ENCODE measurements at regions not wholly inside any gene's neighbourhood (a gene's known extent, or its start where the extent isn't known, plus 50 kb on each side); places are given as distances from the start of the nearest gene placed in this dataset.

- TF ChIP-seq SIN3A (IDR thresholded peaks at IDR 0.05; ENCODE audit: borderline replicate concordance, insufficient read depth, low read length) = no peak
- no peak for TF ChIP-seq REST (IDR thresholded peaks at IDR 0.05; ENCODE audit: insufficient read depth in 1 of 2, low read depth in 2 of 2, low read length in 2 of 2)
- no peak for TF ChIP-seq TAF1 (IDR thresholded peaks at IDR 0.05; ENCODE audit: borderline replicate concordance, insufficient read depth, low read length)
- TF ChIP-seq POLR2AphosphoS5 (IDR thresholded peaks at IDR 0.05; ENCODE audit: low read depth, low read length) = no peak
- no peak for TF ChIP-seq FOXP2 (optimal IDR thresholded peaks at IDR 0.05; ENCODE audit: borderline replicate concordance, extremely low read depth, extremely low read length, insufficient read depth)
Observed at GRCh38 chr16:63453261-63453660, 1417.0 kb upstream of the CDH8 start.

- TF ChIP-seq REST (IDR thresholded peaks at IDR 0.05; ENCODE audit: insufficient read depth in 1 of 2, low read depth in 2 of 2, low read length in 2 of 2) (no peak), FOXP2 (optimal IDR thresholded peaks at IDR 0.05; ENCODE audit: borderline replicate concordance, extremely low read depth, extremely low read length, insufficient read depth) (no peak), TAF1 (IDR thresholded peaks at IDR 0.05; ENCODE audit: borderline replicate concordance, insufficient read depth, low read length) (no peak)
Observed at GRCh38 chr16:63447121-63447520, 1410.9 kb upstream of the CDH8 start.

- no peak for TF ChIP-seq TAF1 (IDR thresholded peaks at IDR 0.05; ENCODE audit: borderline replicate concordance, insufficient read depth, low read length)
- no peak for TF ChIP-seq FOXP2 (optimal IDR thresholded peaks at IDR 0.05; ENCODE audit: borderline replicate concordance, extremely low read depth, extremely low read length, insufficient read depth)
- no peak for TF ChIP-seq REST (IDR thresholded peaks at IDR 0.05; ENCODE audit: insufficient read depth in 1 of 2, low read depth in 2 of 2, low read length in 2 of 2)
- no peak for TF ChIP-seq SIN3A (IDR thresholded peaks at IDR 0.05; ENCODE audit: borderline replicate concordance, insufficient read depth, low read length)
- TF ChIP-seq POLR2AphosphoS5 (IDR thresholded peaks at IDR 0.05; ENCODE audit: low read depth, low read length) = no peak
Observed at GRCh38 chr16:63442246-63442645, 1406.0 kb upstream of the CDH8 start.

- TF ChIP-seq FOXP2 (optimal IDR thresholded peaks at IDR 0.05; ENCODE audit: borderline replicate concordance, extremely low read depth, extremely low read length, insufficient read depth) = no peak
- no peak for TF ChIP-seq POLR2AphosphoS5 (IDR thresholded peaks at IDR 0.05; ENCODE audit: low read depth, low read length)
- TF ChIP-seq SIN3A (IDR thresholded peaks at IDR 0.05; ENCODE audit: borderline replicate concordance, insufficient read depth, low read length) = no peak
- no peak for TF ChIP-seq REST (IDR thresholded peaks at IDR 0.05; ENCODE audit: insufficient read depth in 1 of 2, low read depth in 2 of 2, low read length in 2 of 2)
- no peak for TF ChIP-seq TAF1 (IDR thresholded peaks at IDR 0.05; ENCODE audit: borderline replicate concordance, insufficient read depth, low read length)
Observed at GRCh38 chr16:63426275-63426870, 1390.1 kb upstream of the CDH8 start.

- TF ChIP-seq SIN3A (IDR thresholded peaks at IDR 0.05; ENCODE audit: borderline replicate concordance, insufficient read depth, low read length) (no peak), FOXP2 (optimal IDR thresholded peaks at IDR 0.05; ENCODE audit: borderline replicate concordance, extremely low read depth, extremely low read length, insufficient read depth) (no peak), POLR2AphosphoS5 (IDR thresholded peaks at IDR 0.05; ENCODE audit: low read depth, low read length) (no peak), TAF1 (IDR thresholded peaks at IDR 0.05; ENCODE audit: borderline replicate concordance, insufficient read depth, low read length) (no peak), REST (IDR thresholded peaks at IDR 0.05; ENCODE audit: insufficient read depth in 1 of 2, low read depth in 2 of 2, low read length in 2 of 2) (no peak)
Observed at GRCh38 chr16:63422715-63423114, 1386.5 kb upstream of the CDH8 start.

Measured in PFSK-1 (cell line).